Left colon (tissue), 2 donors: ENCODE measurements at regions not wholly inside any gene's neighbourhood (a gene's known extent, or its start where the extent isn't known, plus 50 kb on each side); places are given as distances from the start of the nearest gene placed in this dataset.
"Not testable (repeated sequence)": the region's sequence is repeated elsewhere in the genome, so short reads cannot be mapped to it uniquely, and the experiment has no call there.

Experiments
- ATAC-seq: fragments of 200-7000 bp; cut with Tn5 transposase; one replicate; pipeline ENCODE4 v1.9.1; 2020; ENCODE audit warnings: mild to moderate bottlenecking, moderate library complexity
- DNase-seq, 2 donors: peaks; one replicate each; pipeline ENCODE4 v3.0.0-alpha.2; 2020
- intact Hi-C, 2 donors: fragments of 100-400 bp; cut with DNase I in 1 of 2; cut with micrococcal nuclease in 1 of 2; formaldehyde crosslinking; loops; one replicate each; pipeline versions ENCODE4 v1.11.2 to v1.14.0; 2022; cut with DNase I, micrococcal nuclease
- donor health status: DM: no; HTN: no; CAD: no.
- donor health status: DM: yes; HTN: yes; CAD: no.

DNA sequence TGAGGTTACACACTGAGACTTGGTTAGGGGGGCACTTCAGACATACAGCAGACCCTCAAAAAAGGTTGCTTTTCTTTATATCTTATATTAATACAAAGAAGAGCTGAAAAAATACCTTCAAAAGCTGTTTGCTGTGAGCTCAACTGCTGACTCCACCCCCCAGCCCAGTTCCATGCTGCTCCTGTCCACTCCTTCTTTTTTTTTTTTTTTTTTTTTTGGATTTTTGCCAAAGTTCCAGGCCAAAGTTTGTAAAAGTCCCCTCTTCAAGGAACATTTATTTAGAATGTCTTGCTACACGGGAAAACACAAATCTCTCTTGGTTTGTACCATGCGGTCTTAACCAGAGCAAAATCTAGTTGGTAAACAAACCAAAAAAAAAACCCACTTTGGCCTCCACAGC, 85.3 kb upstream of the AKAP12 start:
- ATAC-seq = peak; percentile 46
- intact Hi-C loops = no loop called here
- peak in 1 of 2 donors; percentile 22 for DNase-seq

DNA sequence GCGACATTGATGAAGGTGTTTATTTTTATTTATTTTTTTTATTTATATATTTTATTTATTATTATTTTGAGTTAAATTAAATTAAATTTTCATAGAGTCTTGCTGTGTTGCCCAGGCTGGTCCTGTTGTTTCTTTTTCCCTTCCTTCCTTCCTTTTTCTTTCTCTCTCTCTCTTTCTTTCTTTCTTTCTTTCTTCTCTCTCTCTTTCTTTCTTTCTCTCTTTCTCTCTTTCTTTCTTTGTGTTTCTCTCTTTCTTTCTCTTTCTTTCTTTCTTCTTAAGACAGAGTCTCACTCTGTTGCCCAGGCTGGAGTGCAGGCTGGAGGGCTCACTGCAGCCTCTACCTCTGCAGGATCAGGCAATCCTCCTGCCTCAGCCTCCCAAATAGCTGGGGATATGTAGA, 84.7 kb upstream of the AKAP12 start:
- DNase-seq = no peak
- no peak for ATAC-seq
- intact Hi-C loops = no loop called here

DNA sequence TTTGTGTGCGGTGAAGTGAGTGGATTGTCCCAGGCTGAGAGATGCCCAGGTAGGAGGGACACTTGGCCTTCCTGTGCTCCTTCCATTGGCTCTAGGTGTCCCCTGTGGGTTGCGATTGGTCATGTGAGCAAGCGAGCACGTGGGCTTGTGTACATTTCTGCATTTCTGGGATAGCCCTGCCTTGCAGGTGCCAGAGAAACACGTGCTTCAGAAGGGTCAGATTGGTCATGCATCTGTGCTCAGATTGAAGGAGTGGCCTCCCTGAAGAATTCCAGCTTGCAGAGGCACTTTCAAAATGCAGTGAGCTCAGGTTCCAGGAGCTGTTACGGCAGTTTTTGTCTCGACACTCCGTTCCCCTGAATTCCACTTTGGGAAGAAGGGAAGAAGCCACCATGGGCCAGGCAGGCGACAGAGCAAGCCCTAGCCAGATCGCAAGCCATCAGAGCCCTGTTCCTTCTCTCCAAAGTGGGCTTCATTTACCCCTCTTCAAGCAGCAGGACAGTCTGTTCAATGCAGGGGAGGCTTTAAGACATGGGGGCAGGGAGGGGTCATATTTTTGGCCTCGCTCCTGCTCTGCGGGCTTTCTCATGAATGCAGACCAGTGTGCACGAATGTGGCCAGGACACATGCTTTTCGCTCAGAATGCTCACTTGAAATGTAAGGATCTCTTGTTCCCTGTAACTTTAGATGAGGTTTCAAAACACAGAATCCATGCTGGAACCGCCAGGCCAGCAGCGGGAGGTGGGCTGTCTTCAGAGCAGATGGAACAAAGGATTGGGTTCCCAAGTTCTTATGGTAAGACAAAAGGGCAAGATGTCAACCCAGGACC, 78.6 kb upstream of the AKAP12 start:
- intact Hi-C loops = no loop called here
- no peak for DNase-seq
- peak; percentile 29 for ATAC-seq

DNA sequence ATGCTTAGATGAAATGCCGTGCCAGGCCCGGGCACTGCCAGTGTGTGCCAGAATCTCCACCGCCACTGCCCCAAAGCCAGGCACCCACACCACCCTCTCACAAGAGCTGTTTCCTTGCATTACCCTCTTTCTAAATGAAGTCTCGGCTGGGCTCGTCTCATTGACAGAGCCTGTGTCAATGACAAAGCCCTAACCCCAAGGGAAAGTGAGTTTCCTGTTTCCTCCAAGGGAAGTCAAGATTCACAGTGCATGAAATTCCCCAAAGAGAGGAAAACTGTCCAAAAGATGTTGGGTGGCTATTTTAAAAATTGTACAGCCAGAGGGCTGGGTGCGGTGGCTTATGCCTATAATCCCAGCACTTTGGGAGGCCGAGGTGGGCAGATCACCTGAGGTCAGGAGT, 75.4 kb upstream of the AKAP12 start:
- ATAC-seq (no peak), DNase-seq (no peak)
- intact Hi-C loops = no loop called here

DNA sequence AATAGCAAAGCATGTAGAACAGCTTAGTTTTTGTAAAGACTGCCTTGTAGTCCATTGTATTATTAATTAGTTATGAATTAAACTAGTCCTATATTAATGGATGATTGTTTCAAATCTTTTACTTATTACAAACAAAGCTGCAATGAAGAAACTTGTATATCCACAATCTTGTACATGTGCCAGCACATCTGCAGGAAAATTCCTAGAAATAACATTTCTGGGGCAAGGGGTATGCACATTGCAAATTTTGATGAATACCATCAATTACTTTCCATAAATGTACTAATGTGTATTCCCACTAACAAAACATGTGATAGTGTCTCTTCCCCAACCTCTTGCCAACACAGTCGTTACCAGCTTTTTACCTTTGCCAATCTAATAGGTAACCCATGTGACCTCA, 73.6 kb upstream of the AKAP12 start:
- no peak for ATAC-seq
- intact Hi-C loops = no loop called here

DNA sequence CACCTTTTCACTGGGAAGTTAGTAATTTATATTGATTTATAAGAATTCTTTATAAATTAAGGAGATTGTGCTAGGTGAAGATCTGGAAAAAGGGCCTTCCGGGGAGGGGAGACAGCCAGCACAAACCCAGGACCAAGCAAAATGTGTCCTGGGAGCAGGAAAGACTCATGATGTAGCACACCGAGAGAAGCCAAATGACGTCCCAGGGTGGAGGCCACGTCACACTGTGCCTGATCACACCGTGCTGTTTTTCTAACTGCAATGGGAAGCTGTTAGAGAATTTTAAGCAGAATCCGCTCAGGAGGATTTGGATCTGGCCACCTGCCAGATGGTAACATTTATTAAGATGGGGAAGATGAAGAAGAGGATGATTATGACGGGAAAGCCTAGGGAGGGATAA, 72.7 kb upstream of the AKAP12 start:
- DNase-seq = no peak
- intact Hi-C loops = no loop called here
- ATAC-seq = no peak

More for the DNA sequence above, 73.6 kb upstream of the AKAP12 start:
- DNase-seq = no peak

DNA sequence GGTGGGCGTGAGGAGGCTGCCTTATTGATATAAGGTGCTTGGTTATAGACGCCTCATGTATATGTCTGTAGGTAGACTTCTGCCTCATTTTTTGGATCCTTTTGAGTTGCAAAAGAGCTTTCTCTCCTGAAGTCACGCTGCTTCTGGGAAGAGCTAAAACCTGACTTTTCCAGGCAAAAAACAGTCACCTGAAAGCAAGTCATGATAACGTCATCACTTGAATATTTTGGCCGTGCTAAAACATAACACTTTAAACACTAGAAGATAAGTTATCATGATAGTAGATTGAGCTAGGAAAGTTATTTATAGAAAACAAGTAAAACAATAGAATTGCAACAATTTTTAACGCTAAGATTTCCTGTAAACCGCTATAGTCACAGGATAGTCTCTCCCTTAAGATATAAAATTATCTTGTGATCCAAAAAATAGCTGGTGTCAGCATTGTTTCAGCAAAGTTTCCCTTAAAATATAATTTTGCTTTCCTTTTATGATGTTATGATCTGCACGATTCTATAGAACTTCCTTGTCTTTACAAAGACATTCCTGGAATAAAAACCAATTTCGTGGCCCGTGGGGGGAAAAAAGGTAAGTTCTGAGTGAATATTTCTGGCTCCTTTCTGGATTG, 69.0 kb upstream of the AKAP12 start:
- DNase-seq = no peak
- intact Hi-C loops = no loop called here
- no peak for ATAC-seq

DNA sequence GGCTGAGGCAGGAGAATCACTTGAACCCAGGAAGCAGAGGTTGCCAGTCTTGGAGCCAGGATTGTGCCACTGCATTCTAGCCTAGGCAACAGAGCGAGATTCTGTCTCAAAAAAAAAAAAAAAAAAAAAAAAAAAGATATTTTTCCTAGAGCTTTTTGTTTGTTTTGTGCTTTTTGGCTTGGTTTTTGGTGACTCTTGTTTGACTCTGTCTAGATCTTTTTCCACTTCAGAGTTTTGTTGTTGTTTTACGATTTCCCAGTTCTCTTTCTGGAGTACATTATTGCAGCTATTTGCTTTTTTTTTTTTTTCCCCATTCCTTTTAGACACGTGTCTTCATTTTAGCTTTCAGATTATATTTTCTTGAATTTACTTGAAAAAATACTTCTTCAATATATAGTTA, 67.0 kb upstream of the AKAP12 start:
- DNase-seq (no peak), ATAC-seq (no peak)
- intact Hi-C loops = no loop called here

DNA sequence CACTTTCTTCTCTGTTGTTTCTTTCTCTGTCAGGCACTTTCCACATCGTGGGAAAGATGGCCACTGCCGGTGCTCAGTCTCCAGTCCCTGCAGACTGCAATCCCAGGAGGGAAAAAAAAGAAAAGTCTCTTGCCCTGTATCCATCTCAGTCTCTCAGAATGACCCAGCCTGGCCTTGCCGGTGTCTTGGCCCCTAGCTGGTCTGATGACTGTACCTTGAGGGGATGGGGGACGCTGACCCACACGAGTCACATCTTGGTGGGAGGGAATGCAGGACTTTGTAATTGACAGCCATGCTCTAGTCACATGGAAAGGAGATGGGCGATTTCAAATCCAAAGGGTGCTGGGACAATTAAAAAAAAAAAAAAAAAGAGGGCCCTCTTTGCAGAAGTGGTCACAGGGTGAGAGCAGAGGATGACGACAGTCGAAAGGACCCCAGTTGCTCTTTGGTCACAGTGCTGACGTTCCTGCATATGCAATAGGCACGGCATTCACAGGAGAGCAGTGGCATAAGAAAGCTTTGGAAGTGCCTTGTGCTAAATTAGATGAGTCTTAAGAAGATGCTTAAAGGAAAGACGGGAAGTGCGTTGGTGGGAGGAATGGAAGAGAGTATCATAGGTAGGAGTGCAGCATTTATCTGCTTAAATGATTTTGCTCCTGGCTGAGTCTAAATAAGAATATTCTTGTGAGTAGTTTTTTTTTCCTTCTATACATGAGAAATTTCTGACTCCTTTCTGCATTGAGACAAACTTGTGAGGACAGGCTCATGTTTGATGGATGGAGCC, 63.9 kb upstream of the AKAP12 start:
- ATAC-seq (no peak), DNase-seq (no peak)
- intact Hi-C loops = no loop called here

DNA sequence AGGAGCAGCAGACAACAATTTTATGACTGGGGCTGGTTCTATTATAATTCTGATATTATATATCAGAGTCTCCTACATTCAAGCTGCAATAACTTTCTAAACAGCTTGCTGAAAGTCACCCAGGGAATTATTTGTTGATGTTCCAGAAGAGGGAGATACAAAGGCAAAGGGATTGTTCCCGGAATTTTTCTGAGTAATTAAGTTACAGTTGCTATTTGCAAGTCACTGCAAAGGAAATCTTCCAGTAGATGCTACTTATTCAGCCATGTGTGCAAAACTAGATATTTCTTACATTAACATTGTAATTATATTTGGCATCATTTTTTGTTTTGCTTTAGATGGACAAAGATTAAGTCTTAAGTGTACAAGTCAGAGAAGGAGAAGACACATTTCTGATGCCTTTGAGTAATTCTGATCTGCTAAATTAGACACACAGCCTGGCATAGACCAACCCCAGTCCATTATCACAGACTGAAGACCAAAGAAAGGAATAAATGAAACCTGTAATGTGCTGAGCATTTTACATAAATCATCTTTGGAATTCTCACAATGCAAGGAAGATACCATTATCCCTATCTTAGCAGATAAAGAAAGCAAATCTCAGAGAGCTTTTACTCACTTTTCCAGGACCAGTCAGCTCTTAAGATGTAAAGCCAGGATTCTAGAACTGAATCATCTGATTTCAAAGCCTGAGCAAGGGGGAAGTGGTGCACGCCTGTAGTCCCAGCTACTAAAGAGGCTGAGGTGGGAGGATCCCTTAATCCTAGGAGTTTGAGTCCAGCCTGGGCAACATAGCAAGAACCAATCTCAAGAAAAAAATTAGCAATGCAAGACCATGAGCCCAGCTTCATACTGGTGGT, 62.6 kb upstream of the AKAP12 start:
- intact Hi-C loops = no loop called here
- DNase-seq (no peak), ATAC-seq (no peak)

DNA sequence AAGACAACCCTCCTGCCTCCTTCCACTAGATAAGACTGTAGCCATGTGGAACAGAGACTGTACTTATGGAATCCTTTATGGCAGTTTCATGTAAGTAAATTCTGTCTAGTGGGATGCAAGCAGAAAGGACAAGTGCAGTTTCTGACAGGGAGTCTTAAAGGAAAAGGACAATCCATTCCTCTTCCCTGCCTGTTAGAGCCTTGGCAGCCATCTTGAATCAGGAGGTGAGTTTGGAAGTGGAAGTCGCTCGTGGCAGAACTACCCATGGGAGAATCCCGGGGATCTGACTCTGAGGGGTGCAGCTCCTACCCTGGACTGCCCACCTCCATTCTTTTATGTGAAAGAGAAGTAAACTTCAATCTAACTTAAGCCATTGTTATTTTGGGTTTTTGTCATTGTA, 61.4 kb upstream of the AKAP12 start:
- intact Hi-C loops = no loop called here
- ATAC-seq (no peak), DNase-seq (no peak)

DNA sequence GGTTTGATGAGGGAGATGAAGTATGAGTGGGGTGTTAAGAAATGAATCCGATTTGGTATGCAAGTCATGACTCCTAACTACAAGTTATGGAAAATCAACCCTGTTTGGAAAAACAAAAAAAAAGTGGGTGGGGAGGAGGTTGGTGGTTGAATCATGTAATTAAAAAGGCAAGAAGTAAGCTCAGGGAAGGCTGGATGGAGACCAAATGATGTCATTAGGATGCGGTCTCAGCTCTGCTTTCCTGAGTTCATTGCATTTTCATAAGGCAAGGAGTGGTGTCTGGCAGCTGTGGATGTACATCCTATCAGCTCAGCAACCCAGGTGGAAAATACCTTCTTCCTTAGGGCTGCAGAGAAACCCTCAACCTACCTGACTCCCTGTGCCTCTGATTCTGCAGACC, 60.4 kb upstream of the AKAP12 start:
- intact Hi-C loops = no loop called here
- ATAC-seq (no peak), DNase-seq (no peak)

DNA sequence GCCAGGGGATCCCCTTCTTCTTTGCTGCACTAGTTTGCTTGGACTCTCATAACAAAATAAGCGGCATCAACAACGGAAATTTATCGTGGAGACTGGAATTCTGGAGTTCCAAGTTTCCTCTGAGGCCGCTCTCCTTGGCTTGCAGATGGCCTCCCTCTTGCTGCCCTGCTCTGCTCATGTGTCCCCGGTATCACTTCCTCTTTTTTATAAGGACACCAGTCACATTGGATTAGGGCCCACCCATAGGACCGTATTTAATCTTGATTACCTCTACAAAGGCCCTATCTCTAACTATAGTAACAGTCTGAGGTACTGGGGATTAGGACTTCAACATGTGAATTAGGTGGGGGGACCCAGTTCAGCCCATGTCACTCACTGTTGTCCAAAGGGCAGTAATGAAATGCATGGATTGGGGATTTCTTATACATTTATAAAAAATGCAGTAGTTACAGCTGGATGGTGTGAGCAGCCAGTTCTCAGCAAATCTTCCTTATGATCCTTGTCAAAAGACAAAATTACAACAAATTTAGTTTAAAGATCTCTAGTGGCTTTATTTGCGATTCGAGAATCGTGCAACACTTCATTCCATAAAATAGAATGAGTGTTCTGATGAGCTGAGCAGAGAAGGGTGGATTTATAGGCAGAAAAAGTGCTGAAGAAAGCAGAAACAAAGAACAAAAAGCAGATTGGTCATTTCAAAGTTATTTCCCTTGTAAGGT, 59.3 kb upstream of the AKAP12 start:
- intact Hi-C loops = no loop called here
- no peak for ATAC-seq
- no peak for DNase-seq

DNA sequence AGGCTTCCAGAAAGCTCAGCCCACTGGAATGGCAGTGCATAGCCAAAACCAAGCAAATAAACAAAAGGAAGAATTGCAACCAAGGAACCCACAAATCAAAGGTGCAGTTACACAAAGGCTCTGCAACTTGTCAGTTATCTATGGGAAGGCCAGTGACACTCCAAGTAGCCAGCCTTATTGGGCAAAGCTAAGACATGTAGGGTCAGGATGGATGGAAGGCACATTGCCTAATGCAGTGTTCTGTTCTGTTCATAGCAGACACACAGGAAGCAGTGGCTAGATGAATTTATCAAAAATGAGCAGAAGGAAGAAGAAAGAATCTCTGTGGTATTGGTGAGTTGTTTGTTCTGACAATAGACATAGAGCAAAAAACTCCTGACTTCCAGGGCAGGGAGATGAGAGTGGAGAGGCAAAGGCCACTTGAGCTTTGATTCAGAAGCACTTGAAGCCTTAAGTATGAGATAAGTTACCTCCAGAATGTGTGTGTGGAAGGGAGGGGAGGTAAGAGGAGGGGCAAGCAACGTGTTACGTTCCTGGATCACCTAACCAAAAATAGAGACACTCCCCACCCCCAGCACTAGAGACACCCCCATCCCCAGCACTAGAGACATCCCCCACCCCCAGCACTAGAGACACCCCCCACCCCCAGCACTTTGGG, 57.9 kb upstream of the AKAP12 start:
- intact Hi-C loops = no loop called here
- ATAC-seq (no peak), DNase-seq (no peak)

DNA sequence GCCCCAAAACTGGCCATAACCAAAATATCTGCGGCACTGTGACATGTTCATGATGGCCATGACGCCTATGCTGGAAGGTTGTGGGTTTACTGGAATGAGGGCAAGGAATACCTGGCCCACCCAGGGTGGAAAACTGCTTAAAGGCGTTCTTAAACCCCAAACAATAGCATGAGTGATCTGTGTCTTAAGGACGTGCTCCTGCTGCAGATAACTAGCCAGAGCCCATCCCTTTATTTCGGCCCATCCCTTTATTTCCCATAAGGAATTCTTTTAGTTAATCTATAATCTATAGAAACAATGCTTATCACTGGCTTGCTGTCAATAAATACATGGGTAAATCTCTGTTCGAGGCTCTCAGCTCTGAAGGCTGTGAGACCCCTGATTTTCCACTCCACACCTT, 56.8 kb upstream of the AKAP12 start:
- DNase-seq, ATAC-seq, intact Hi-C loops: not testable (repeated sequence)

DNA sequence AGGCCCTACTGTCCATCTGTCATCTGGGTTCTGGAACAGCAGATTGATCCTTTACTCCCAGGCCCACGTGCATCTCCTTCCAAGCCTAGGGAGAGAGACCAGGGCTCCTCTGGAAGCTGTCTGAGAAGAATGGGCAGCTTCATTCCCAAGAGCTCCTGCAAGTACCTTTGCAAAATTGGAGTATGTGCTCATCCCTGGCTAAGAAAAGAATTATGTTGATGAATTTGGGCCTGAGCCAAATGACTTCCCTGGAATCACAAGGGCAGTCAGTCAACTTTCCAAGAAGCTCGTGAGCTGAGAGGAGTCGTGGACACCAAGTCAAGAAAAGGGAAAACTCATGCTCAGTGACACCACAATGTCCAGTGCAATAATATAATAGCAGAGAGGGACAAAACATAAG, 54.6 kb upstream of the AKAP12 start:
- no peak for DNase-seq
- intact Hi-C loops = no loop called here
- no peak for ATAC-seq

DNA sequence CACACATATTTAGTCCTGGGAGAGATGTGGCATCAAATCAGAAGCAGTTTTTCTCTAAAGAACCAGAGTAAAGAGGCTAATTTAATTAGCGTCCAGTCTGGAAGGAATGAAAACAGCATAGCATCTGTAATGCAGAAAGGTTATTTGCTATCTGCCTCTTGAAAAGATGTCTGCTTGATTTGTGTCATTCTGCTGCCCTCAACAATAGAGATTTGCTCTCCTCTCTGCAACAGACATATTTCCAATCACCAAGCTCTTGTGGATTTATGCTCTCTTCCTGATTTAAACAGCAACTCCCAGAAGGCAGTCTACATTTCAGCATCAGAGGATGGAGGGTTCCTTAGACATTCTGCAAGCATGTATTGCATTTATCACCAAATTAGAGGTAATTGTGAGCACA, 53.5 kb upstream of the AKAP12 start:
- intact Hi-C loops = no loop called here
- no peak for ATAC-seq

DNA sequence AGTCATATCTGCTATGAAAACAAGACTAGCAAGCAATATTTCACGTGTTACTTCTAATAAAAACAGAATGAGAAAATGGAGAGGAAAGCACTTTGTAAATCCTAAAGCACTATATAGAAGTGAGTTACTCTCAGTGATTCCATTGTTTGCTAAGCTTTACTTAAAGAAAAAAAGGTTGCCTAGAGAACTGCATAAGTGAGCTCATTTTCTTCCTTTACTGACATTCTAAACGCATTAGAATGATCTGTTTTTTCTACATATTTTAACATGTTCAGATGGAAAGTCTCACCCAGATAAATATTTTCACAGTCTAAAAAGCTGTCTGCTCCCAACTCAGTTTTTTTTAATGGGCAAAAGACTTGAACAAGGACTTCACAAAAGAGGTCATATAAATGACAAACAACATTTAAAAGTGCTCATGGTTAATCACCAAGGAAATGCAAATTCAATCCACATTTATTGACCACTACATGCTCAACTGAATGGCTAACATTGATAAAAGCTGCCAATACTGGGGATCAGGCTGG, 52.9 kb upstream of the AKAP12 start:
- DNase-seq (no peak), ATAC-seq (no peak)
- intact Hi-C loops = no loop called here

More for the DNA sequence above, 53.5 kb upstream of the AKAP12 start:
- DNase-seq = no peak
